ENCODE measurements at regions not wholly inside any gene's neighbourhood (a gene's known extent, or its start where the extent isn't known, plus 50 kb on each side); places are given as distances from the start of the nearest gene placed in this dataset.

- Histone ChIP-seq H3K4me2 (ENCODE audit: low read length) (no peak overlapping the region), H3K9me3 (ENCODE audit: low read length) (no peaks in the 10 kb centered on the region), H3K4me3 (ENCODE audit: low read length) (no peak overlapping the region), H3F3A (ENCODE audit: insufficient read depth, low read length, poor library complexity, severe bottlenecking) (no peaks in the 10 kb centered on the region), H3K27me3 (ENCODE audit: insufficient read depth, low read depth, low read length) (no peaks in the 10 kb centered on the region), H4K20me1 (ENCODE audit: insufficient read depth) (no peaks in the 10 kb centered on the region), H3K9ac (ENCODE audit: low read length) (no peak overlapping the region), H3K79me2 (replicated peaks; ENCODE audit: insufficient read depth, low read length) (no peaks in the 10 kb centered on the region), H3K36me3 (ENCODE audit: insufficient read depth, low read length) (no peaks in the 10 kb centered on the region), H3K9me2 (ENCODE audit: insufficient read depth, low read length) (no peaks in the 10 kb centered on the region), H2AFZ (ENCODE audit: low read depth, low read length) (no peak overlapping the region), H3K27ac (ENCODE audit: low read length) (no peak overlapping the region)
- TF ChIP-seq CTCF (IDR thresholded peaks at IDR 0.05; ENCODE audit: poor library complexity, severe bottlenecking) = no peak
- no peak for TF ChIP-seq POLR2AphosphoS5 (IDR thresholded peaks at IDR 0.05)
- no peak for TF ChIP-seq TAF1 (IDR thresholded peaks at IDR 0.05; ENCODE audit: low read depth)
- TF ChIP-seq REST (IDR thresholded peaks at IDR 0.05; ENCODE audit: borderline replicate concordance) = no peak
- TF ChIP-seq MXI1 (conservative IDR thresholded peaks at IDR 0.05; ENCODE audit: poor library complexity, severe bottlenecking) = no peak
- no peak for TF ChIP-seq EZH2 (IDR thresholded peaks at IDR 0.05; ENCODE audit: borderline replicate concordance, insufficient read depth, low read length, poor library complexity, severe bottlenecking)
- TF ChIP-seq RAD21 (conservative IDR thresholded peaks at IDR 0.05) = no peak
- TF ChIP-seq EP300 (conservative IDR thresholded peaks at IDR 0.05; ENCODE audit: poor library complexity, severe bottlenecking) = no peak
- no peak for TF ChIP-seq SMC3 (conservative IDR thresholded peaks at IDR 0.05; ENCODE audit: poor library complexity)
Measured at GRCh38 chr1:30043256-30043655, 680.1 kb downstream of the MATN1 start.

GRCh38 chr1:30042438-30043147 lies 680.8 kb downstream of the MATN1 start:
- Histone ChIP-seq H3K36me3 (ENCODE audit: insufficient read depth, low read length) (no peaks in the 10 kb centered on the region), H3K27me3 (ENCODE audit: insufficient read depth, low read depth, low read length) (no peaks in the 10 kb centered on the region), H3F3A (ENCODE audit: insufficient read depth, low read length, poor library complexity, severe bottlenecking) (no peaks in the 10 kb centered on the region), H2AFZ (ENCODE audit: low read depth, low read length) (no peak overlapping the region), H3K4me3 (ENCODE audit: low read length) (no peak overlapping the region), H3K9ac (ENCODE audit: low read length) (no peak overlapping the region), H4K20me1 (ENCODE audit: insufficient read depth) (no peaks in the 10 kb centered on the region), H3K9me3 (ENCODE audit: low read length) (no peaks in the 10 kb centered on the region), H3K79me2 (replicated peaks; ENCODE audit: insufficient read depth, low read length) (no peaks in the 10 kb centered on the region), H3K4me2 (ENCODE audit: low read length) (no peak overlapping the region), H3K9me2 (ENCODE audit: insufficient read depth, low read length) (no peaks in the 10 kb centered on the region), H3K27ac (ENCODE audit: low read length) (no peak overlapping the region)
- TF ChIP-seq TAF1 (IDR thresholded peaks at IDR 0.05; ENCODE audit: low read depth) (no peak), CTCF (IDR thresholded peaks at IDR 0.05; ENCODE audit: poor library complexity, severe bottlenecking) (no peak), POLR2AphosphoS5 (IDR thresholded peaks at IDR 0.05) (no peak)

Data from neural cell (in vitro differentiated cells).